ENCODE measurements at regions not wholly inside any gene's neighbourhood (a gene's known extent, or its start where the extent isn't known, plus 50 kb on each side); places are given as distances from the start of the nearest gene placed in this dataset.
A peak's percentile ranks its signal among the peaks of the same experiment; 100 is the strongest.

DNA sequence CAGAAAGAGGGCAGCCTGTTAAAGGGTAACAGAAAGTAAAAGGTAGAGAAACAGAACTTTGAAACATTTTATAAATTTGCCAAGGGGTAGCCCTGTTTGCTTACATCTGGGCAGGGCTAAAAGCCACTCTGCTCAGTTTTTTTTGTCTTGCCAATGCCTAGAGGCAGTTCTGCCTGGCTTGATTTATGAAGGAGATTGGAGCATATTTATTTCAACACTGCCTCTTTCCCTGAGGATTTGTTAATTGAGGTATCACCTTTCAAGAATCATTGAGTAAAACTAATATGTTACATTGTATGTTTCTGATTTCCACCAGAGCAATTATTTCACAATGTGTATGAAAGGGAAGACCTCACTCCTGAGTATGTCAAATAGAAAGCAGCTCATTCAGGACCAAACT, 160.8 kb downstream of the GXYLT1 start:
- no peak for DNase-seq (ENCODE audit: low read depth, low spot score)
- no peak overlapping the region for H3K27ac ChIP-seq

DNA sequence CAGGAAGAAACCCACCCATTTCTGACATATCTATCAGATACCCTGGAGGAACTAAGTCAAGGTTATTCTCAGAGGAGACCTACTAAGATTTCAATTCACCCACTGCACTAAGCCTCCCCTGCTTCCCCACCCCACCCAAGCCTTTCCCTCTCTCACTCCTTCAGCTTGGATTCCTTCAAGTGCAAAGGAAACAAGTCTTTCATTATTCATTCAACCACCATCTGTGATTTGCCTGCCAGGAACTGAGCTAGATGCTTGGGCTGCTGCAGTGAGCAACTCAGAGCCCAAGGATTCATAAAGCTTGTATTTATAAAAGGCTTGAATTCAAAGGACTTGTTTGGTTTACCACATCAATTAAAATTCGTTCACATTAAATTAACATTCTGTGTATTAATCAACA, 161.3 kb downstream of the GXYLT1 start:
- H3K27ac ChIP-seq = no peak overlapping the region
- no peak for DNase-seq (ENCODE audit: low read depth, low spot score)

- no peak overlapping the region for H3K27ac ChIP-seq
- peak; percentile 14 for DNase-seq (ENCODE audit: low read depth, low spot score)
These were observed 162.9 kb downstream of the GXYLT1 start for GRCh38 chr12:41981758-41982157.

- H3K27ac ChIP-seq = no peak overlapping the region
- no peak for DNase-seq (ENCODE audit: low read depth, low spot score)
These were observed 163.7 kb downstream of the GXYLT1 start for GRCh38 chr12:41981013-41981412.

DNA sequence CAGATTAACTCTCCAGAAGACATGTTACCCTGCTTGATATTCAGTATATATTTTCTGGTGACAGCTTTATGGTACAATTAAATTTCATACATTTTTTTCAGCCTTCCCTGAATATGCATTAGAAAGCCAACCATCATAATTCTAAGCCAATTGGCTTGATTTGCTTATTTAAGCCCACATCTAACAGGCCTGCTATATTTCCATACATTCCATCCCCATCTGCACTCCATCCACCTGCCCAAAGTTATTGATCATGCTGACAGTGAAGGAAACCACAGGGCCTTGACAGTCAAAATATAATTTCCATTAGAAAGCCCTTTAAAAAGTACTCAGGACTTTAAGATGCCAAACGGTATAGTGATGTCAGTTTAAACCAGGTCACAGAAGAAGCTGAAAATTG, 164.3 kb downstream of the GXYLT1 start:
- DNase-seq (ENCODE audit: low read depth, low spot score) = no peak
- no peak overlapping the region for H3K27ac ChIP-seq

- no peak overlapping the region for H3K27ac ChIP-seq
- DNase-seq (ENCODE audit: low read depth, low spot score) = no peak
These were observed 165.1 kb downstream of the GXYLT1 start for GRCh38 chr12:41979574-41979973.

GRCh38 chr12:41972598-41972997, 172.1 kb downstream of the GXYLT1 start:
- no peak for DNase-seq (ENCODE audit: low read depth, low spot score)

DNA sequence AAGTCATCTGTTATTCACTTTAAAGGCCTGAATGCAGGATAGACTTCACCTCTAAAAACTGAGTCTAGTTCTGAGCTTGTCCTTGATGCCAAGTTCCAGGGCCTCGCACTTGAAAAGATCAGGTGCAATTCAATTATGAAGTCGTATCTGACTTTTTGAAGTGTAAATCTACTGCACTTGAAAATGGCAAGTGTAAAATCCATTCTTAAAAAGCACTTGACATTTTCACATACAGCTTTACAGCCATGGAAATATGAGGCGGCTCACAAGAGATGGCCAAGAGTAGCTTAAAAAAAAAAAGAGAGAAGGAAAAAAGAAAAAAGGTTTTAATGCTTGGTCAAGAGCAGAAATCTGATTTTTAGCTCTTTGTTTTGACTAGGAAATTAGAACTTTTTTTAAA, 172.5 kb downstream of the GXYLT1 start:
- H3K27ac ChIP-seq = no peak overlapping the region
- DNase-seq (ENCODE audit: low read depth, low spot score) = no peak

More at GRCh38 chr12:41972598-41972997, 172.1 kb downstream of the GXYLT1 start:
- no peak overlapping the region for H3K27ac ChIP-seq

- DNase-seq (ENCODE audit: low read depth, low spot score) = no peak
- H3K27ac ChIP-seq = no peak overlapping the region
These were observed 173.9 kb downstream of the GXYLT1 start for GRCh38 chr12:41970744-41971143.

DNA sequence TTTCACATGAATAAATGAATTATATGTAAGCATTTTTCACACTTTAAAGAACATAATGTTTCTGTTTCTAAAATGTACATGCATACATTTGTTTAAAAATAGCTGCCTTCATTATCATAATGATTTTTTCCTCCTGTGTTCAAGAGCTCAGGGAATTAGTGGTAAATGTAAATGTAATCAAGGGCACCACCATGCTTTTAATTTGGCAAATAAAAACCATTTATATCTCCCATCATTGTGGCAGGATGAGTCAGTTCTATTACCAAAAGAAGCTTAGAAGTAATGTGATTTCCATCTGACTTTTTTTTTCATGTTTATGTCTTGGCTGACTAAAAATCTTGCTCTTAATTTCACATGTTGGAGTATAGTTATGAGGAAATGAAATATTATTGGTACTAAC, 176.1 kb downstream of the GXYLT1 start:
- no peak for DNase-seq (ENCODE audit: low read depth, low spot score)

GRCh38 chr12:41967668-41968500, 176.8 kb downstream of the GXYLT1 start:
- DNase-seq (ENCODE audit: low read depth, low spot score) = no peak
- no peak overlapping the region for H3K27ac ChIP-seq

More for the DNA sequence above, 176.1 kb downstream of the GXYLT1 start:
- H3K27ac ChIP-seq = no peak overlapping the region

DNA sequence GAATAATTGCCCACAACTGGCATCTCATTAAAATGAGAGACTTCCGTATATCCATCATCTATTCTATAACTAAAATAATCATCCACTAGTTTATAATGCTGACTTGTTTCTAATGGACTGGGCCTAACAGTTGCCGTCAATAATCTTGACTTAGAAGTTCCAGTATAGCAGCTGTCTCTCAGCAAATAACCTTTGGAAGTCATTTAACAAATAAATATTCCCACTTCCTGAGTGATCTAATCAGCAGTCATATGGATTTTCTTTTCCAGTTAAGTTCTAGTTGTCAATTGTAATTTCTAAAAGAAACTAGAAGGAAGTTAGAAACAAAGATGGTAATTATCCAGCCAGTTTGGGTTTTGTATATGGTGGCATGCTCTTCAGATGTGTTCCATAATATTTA, 177.8 kb downstream of the GXYLT1 start:
- DNase-seq (ENCODE audit: low read depth, low spot score) = no peak
- no peak overlapping the region for H3K27ac ChIP-seq

GRCh38 chr12:41966001-41966400, 178.7 kb downstream of the GXYLT1 start:
- H3K27ac ChIP-seq = no peak overlapping the region
- DNase-seq (ENCODE audit: low read depth, low spot score) = no peak

DNA sequence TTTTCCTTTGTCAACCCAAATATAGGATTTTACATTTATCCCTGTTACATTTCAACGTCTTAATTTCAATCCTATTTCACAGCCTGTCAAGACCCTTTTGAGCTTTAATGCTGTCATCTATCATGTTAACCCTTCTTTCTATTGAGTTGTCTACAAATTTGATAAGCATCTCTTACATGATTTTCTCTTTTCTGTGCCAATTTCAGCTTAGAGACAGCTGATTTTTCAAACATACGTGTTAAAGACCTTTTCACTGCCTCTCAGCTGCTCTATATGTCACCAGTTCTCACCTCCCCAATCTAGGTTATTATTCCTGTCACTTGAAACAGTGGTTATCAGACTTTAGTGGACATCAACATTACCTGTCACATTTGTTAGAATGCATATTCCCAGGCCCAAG, 181.3 kb downstream of the GXYLT1 start:
- H3K27ac ChIP-seq = no peak overlapping the region
- no peak for DNase-seq (ENCODE audit: low read depth, low spot score)

- no peak for DNase-seq (ENCODE audit: low read depth, low spot score)
- H3K27ac ChIP-seq = no peak overlapping the region
These were observed 182.5 kb downstream of the GXYLT1 start for GRCh38 chr12:41962171-41962572.

DNA sequence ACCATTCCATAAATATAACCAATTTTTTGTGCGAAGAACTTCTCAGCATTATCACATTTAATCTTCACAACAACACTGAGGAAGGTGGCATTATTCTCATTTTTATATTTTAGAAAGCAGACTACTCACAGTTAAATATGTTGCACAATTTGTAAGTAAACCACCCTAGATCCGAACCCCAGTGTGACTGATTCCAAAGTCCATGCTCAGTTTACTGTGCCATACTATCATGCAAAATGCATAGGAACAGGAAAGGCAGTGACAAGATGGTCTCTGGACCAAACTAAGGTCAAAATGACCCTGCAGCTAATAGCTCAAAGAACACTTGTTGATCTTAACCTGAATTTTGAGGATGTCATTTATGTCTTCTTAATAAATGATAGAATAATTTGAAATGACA, 185.4 kb downstream of the GXYLT1 start:
- no peak overlapping the region for H3K27ac ChIP-seq
- DNase-seq (ENCODE audit: low read depth, low spot score) = no peak

- no peak overlapping the region for H3K27ac ChIP-seq
- no peak for DNase-seq (ENCODE audit: low read depth, low spot score)
These were observed 188.3 kb downstream of the GXYLT1 start for GRCh38 chr12:41956353-41956752.

DNA sequence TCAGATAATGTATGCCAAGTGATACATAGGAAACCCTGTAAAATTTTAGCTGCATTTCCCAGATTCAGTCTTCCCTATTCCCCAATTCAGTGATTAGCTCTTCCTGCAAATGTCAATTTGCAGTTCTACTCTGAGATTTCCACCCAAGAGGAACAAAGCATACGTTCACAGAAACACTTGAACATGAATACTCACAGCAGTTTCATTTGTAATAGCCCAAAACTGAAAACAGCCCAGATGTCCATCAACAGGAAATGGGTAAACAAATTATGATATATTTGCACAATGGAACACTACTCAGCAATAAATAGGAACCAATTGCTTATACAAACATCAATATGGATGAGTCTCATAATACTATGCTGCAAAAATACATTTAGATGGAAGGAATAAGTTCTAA, 194.2 kb downstream of the GXYLT1 start:
- H3K27ac ChIP-seq = no peak overlapping the region
- no peak for DNase-seq (ENCODE audit: low read depth, low spot score)

DNA sequence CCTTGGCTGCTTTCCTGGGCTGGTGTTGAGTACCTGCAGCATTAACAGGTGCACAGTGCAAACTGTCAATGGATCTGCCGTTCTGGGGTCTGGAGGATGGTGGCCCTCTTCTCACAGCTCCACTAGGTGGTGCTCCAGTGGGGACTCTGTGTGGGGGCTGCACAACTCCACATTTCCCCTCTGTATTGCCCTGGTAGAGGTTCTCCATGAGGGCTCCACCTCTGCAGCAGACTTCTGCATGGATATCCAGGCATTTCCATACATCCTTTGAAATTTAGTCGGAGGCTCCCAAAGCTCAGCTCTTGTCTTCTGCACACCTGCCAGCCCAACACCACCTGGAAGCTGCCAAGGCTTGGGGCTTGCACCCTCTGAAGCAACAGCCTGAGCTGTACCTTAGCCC, 198.6 kb downstream of the GXYLT1 start:
- DNase-seq (ENCODE audit: low read depth, low spot score) = no peak
- H3K27ac ChIP-seq = no peak overlapping the region

GRCh38 chr12:41944216-41944615, 200.5 kb downstream of the GXYLT1 start:
- no peak overlapping the region for H3K27ac ChIP-seq
- DNase-seq (ENCODE audit: low read depth, low spot score) = no peak

GRCh38 chr12:41943671-41944070, 201.0 kb downstream of the GXYLT1 start:
- no peak overlapping the region for H3K27ac ChIP-seq
- no peak for DNase-seq (ENCODE audit: low read depth, low spot score)

DNA sequence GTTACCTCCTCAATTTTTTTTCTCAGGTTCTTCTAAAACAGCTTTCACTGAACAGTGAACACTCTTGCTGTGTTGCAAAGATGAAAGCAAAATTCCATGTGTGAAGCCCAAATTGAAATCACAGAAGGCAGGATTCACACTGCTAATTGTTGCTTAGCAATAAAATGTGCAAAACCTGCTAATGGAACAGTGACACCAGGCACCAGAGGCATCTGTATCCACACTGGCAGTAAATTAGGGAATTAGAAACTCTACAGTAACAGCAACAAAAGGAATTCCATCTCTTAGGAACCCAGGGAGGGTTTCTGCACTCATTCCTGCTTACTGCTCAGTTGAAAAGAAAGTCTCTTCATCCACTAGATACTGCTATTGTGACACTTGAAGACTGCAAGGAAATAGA, 202.3 kb downstream of the GXYLT1 start:
- no peak overlapping the region for H3K27ac ChIP-seq
- no peak for DNase-seq (ENCODE audit: low read depth, low spot score)
